ENCODE measurements at regions not wholly inside any gene's neighbourhood (a gene's known extent, or its start where the extent isn't known, plus 50 kb on each side); places are given as distances from the start of the nearest gene placed in this dataset.

DNA sequence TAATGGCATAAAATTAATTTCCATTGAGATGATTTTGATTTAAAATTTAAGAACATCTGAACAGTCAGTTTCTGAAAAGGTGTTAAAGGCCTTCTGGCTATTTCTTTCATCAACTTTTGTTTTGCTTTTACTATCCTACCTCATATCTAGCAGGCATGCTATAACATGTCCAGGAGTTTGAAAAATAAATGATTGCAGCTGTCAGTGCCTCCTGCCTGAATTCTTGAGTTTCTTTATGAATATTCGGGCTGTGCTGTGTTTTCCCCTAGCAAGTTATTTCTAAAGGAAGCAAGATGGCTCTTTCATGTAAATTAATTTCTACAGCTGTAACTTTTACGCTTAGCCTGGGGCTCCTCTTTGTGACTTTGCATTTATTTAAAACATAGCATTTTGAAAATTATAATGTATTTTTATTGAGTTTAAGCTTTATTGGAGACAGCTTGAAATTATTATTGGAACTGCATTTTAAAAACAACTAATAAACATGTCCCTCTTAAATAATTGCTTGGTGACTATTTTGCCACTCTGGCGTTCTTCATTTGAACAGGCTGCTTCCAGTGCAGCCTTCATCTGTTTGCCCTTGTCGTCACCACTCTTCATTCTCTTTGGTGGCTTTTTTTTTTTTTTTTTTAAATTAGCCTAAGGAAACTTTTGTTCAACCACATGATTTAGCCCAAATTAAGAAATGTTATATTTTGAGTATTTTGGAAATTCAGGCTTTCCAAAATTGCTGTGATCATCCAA is 1083.4 kb upstream of the LRRN3 start:
- DNase-seq (ENCODE audit: low read depth in 2 of 2) = no peak

DNA sequence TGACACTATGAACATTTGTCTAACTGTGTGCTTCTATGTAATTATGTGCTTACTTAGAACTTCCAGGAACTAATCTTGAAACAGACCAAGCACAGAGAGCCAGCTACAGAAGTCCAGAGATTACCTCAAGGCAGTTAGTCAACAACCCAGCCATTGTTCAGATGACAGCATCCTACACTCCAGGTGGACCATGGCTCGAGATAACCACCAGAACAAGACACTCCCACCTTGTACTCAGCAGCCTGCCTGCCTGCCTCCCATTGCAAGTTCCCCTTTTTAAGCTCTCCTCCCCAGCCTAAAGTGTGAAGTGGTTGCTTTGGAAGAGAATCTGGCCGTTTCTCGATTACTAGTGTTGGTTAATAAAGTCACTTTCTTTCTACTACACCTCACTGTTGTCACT is 1080.6 kb upstream of the LRRN3 start:
- no peak for DNase-seq (ENCODE audit: low read depth in 2 of 2)

DNA sequence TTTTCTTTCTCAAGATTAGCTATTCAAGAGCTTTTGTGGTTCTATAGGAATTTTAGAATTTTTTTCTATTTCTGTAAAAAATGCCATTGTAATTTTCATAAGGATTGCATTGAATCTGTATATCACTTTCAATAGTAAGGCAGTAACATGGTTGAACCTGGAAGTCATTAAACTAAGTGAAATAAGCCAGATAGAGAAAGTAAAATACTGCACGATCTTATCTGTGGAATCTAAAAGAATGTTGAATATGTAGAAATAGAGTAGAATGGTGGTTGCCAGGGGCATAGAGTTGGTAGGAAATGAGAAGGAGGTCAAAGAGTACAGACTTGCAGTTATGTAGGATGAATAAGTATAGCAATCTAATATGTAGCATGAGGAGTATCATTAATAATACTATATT is 1073.5 kb upstream of the LRRN3 start:
- no peak for DNase-seq (ENCODE audit: low read depth in 2 of 2)

DNA sequence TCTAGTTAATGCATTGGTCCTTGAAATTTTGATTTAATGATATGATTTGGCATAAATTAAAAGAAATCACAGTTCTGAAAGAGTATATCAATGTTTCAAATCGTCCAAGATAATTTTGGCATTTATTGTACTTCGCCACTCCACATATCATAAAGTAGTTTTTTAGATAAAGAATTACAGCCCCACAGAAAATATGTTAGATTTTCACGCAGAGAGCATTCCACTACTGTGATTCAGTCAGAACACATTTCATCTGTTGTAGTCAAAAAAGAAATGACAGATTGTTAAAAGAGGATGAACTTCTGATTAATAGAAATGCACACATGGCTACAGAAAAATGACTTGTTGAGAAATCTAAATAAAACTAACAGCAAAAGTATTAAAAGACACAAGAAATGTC is 1063.5 kb upstream of the LRRN3 start:
- no peak for DNase-seq (ENCODE audit: low read depth in 2 of 2)

DNA sequence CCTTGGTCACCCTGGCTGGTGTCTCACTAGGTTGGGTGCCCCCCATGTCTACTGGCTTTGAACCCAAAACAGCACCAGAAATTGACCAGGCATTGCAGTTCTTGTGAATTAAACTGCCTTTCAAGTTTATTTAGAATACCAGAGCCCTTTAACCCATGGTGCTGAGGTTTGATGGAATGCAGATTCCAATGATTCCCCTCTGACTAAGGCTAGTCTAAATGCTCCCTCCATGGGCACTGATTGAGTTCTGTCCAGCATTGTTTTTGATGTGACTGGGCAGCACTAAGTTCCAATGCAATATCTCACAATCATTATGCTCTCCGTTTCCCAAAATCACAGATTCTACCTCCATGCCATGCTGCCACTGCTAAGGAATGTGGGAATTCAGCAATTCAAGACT is 1047.4 kb upstream of the LRRN3 start:
- DNase-seq (ENCODE audit: low read depth in 2 of 2) = no peak

DNA sequence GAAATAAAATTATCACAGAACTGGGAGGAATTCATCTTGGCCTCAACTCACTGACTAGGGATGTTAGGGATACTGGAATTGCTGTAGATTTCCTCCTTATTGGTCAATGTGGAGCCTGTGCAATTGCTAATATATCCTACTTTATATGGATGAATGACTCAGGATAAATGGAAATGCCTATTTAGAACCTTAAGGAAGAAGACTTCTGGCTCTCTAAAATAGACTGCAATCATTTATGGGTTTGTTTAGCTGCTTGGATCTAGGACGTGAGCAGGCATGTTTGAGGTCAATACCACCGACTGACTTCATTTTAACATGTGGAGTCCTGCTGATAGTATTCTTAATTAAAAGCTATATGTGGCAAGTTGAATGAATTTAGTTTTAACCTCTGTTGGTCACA is 1040.1 kb upstream of the LRRN3 start:
- DNase-seq (ENCODE audit: low read depth in 2 of 2) = no peak

DNA sequence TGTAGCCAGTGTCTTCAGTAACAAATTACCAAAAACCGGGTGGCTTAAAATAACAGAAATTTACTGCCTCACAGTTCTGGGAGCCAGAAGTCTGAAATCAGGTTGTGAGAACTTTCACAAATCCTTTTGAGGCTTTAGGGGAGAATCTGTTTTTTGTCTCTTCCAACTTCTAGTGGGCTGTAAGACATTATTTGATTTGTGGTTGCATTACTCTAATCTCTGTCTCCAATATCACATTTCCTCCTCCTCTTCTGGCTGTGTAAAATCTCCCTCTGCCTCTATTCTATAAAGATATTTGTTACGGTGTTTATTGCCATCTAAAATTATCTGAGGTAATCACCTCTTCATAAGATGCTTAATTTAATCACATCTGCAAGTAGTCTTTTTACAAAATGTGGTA is 1039.6 kb upstream of the LRRN3 start:
- no peak for DNase-seq (ENCODE audit: low read depth in 2 of 2)

DNA sequence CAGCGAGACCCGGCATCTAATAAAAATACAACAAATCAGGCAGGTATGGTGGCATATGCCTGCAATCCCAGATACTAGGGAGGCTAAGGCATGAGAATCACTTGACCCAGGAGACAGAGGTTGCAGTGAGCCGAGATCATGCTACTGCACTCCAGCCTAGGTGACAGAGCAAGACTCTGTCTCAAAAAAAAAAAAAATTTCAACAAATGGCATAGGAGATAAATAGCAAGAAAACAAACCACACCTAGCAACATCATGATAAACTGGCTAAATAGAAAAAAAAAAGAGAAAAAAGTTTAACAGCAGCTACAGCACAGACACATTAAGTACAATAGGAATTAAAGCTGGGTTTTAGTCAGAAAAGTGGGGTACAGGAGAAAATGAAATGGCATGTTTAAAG is 1034.6 kb upstream of the LRRN3 start:
- DNase-seq (ENCODE audit: low read depth in 2 of 2) = no peak

DNA sequence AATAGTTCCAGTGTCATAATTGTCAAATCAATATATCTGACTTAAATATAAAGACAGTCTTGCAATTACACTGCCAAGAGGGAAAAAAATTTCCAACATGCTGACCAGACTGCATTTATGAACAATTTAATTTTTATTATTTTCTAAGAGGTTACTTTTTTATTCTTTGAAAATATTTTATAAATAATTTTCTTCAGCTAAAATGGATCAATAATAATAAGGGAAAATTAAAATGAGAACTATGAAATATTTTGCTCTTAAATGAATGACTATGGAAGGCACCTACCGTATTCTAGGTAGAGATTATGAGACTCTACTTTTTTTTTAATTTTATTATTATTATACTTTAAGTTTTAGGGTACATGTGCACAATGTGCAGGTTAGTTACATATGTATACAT is 1032.5 kb upstream of the LRRN3 start:
- DNase-seq (ENCODE audit: low read depth in 2 of 2) = no peak

DNA sequence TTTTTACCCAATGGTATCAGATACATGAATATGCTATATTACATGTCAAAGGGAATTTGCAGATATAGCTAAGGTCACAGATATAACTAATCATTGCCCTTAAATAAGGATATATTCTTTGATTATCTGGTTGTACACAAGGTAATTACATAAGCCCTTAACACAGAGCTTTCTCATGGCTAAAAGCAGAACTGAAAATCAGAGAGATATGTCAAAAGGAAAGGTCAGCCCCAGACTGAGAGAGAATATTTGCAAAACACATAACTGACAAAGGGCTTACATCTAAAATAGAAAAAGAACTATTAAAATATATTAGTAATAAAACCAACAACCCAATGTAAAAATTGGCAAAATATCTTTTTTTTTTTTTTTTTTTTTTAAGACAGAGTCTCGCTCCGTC is 1029.5 kb upstream of the LRRN3 start:
- DNase-seq (ENCODE audit: low read depth in 2 of 2) = no peak

DNA sequence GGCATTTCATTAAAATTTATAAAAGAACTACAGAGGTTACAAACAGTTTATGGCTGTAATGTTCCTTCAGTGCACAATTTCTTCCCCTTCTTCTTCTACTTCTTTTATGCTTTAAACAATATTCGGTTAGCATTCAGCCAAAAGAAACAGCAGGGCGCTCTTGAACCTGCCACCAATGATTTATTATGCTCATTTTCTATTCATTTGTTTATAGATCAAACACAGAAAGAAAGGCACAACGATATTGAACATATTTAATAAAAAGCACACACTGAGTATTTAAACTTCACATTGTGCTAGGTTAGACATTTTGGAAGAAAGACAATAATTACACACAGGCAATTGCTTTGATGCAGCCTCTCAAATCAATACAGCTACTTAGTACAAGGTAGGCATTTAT is 1025.8 kb upstream of the LRRN3 start:
- DNase-seq (ENCODE audit: low read depth in 2 of 2) = no peak

DNA sequence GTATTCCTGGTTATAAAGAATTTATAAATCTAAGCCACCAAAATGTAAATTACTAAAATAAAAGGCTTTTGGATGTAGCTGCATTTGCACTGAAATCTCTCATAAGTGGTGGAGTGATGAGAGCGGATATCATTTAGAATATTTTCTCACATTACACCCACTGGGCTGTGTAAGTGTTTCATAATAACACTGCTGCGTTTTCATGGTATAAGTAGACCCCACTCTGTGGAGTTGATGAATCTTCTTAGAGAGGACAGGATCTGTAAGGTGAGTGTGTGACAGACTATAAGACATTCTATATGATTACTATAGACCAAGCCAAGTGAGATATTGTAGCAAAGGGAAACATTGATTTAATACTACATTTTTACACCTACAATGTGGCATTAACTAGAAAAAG is 1024.1 kb upstream of the LRRN3 start:
- DNase-seq (ENCODE audit: low read depth in 2 of 2) = no peak

DNA sequence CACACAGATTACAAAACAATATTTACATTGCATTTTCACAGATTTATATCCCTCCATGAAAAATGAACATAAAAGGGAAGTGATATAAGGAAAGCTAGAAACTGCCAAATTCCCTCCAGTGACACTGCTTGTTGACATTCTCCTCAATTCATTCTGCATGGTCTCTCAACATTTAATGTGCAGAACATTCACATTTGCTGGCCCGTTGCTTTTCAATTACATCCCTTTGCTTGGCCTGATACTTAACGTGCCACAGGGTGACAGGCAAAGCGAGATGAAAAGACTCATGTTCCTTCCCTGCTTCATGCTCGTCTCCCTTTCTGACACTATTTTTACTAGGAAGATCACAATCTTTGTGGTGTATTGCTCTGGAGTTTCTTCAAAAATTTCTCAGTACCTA is 1019.7 kb upstream of the LRRN3 start:
- DNase-seq (ENCODE audit: low read depth in 2 of 2) = no peak

DNA sequence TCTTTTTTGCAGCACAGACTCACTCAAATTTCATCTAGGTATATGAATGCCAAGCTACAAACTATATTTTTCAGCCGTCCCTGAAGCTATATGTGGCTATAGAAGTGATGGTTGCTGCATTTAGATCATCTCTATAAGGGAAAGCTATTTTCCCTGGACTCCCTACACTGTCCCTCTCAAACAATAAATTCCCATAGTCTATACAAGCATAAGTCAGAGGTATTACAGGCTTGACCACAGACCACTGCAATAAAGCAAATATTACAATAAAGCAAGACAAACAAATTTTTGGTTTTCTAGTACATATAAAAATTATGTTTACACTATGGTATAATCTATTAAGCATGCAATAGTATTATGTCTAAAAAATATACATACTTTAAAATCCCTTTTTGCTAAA is 1015.5 kb upstream of the LRRN3 start:
- no peak for DNase-seq (ENCODE audit: low read depth in 2 of 2)

DNA sequence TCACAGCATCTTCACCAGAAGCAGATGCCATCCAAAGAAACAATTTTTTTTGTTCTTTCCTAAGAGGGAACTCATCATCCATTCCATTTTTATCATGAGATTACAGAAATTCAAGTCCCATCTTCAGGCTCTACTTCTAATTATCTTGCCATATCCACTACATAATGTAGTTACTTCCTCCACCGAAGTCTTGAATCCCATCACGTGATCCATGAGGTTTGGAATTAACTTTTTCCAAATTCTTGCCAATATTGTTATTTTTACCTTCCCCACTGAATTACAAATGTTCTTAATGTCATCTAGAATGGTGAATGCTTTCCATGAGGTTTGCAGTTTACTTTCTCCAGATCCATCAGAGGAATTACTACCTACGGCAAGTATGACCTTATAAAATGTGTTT is 1014.7 kb upstream of the LRRN3 start:
- DNase-seq (ENCODE audit: low read depth in 2 of 2) = no peak

DNA sequence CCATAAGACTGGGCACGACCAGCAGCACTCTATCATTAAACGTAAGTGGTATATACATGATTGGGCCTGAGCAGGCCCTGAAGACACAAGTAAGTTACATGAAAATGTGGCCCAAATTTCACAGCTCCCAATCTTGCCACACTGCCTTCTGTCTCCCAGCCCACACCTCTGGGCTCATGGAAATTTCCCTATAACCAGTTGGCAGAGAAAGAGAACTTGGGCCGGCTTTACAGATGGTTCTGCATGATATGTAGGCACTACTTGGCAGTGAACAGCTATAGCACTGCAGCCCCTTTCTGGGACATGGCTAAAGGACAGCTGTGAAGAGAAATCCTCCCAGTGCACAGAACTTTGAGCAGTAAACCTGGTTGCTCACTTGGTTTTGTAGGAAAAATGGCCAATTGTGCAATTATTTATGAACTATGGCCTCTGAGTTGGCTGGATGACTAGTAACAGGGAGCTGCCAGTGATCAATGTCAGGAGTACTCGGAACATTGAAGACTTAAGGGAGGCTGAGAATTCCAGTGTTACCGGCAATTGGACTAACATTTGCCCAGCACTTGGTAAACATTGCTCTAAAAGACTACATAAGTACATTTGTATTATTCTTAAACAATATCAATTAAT is 1006.6 kb upstream of the LRRN3 start:
- no peak for DNase-seq (ENCODE audit: low read depth in 2 of 2)

DNA sequence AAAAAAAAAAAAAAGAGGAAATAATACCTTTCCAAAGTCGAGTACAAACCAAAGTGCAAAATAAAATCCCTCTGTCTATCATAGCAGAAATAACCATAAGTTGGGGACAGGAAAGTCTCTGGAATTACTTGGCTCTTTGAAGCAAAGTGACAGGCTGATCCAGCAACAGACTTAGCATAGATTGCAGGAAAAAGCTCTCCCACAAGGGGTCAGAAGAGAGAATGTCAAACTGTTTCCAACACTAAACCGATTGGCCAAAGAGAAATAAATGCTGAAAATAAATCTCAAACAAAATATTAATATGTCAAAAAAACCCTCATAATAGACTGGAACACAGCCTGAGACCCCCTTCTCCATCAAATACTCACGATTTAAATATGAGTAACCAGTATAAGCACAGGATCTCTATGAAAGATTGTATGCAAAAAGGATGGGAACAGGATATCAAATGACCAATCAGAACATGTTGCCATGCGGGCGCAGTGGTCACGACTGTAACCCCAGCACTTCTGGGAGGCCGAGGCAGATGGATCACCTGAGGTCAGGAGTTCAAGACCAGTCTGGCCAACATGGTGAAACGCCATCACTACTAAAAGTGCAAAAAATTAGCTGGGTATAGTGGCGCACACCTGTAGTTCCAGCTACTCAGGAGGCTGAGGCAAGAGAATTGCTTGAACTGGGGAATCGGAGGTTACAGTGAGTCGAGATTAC is 1000.7 kb upstream of the LRRN3 start:
- no peak for DNase-seq (ENCODE audit: low read depth in 2 of 2)

DNA sequence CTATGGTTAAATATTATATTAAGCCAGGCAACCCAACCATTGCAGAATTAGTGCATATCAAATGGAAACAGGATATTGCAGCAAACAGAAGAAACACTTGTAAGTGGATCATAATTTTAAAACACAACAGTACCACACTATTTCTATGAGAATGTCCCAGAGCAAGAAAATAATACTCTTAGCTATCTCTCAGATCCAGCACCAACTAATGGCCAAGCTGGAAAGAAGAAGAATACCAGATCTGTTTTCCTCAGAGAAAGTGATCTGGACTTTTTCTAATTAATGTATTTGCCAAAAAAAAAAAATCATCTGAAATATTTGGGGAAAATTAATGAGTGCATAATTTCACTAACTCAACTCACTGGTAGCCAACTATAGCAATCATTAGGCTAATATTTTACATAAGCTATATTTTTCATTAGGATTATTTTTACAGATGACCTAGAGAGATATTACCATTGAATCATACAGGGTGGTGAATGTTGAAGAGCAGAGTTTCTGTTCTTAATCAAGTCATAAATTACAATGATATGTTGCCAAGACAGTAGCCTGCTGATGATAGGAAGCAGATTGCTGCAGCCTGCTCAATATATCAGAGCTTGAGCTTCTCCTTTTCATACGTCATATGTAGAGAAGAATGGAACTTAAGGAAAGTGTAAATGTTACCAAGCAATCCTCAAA is 995.4 kb upstream of the LRRN3 start:
- DNase-seq (ENCODE audit: low read depth in 2 of 2) = no peak

DNA sequence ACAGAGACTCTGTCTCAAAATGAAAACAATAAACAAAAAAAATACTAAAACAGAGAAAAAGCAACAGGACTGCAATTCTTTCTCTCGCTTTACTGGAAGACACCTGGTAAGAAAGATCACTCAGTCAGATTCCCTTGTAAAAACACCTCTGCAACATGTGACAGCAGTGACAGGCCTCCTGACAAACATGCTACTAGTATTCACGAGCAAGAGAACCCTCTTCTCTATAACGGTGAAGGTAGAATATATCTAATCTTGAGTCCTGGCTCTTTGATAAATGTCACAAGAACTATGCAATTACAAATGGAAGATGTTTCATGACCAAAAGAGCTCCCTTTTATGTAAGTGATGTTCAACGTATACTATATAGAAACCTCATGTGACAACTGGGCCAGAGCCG is 986.7 kb upstream of the LRRN3 start:
- no peak for DNase-seq (ENCODE audit: low read depth in 2 of 2)

DNA sequence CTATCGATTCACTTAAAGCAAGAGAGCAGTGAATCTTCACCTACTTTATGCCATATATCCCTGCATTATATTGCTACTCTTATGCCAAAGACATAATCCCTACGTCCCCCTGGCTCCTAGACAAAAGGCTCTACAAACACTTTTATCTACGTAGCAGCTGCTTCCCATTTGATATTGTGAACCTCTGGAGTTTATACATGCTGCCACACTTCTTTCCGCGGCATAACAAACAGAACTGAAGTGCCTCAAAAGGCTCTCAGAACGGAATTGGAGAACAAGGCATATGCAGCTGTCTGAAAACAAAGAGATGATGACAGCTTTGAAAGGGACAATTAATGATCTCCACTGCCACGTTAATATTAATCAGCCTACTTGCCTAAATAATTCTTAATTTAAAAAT is 985.6 kb upstream of the LRRN3 start:
- DNase-seq (ENCODE audit: low read depth in 2 of 2) = no peak

DNA sequence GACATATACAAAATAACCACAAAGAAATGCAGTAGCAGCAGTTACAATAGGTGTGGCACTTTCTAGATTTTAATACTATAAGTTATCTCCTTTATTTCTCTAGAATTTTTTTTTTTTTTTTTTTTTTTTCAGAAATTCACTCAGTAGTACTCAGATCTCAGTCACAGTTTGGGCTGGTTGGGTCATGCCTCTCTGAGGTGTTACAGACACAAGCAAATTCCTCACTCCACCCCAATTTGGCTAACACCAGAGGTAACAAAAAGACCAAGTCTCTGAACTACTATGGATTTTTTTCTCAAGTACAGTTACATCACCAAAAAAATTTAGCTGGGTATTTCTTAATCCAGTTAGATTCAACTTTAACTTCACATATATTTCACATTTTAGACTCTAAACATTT is 985.1 kb upstream of the LRRN3 start:
- DNase-seq (ENCODE audit: low read depth in 2 of 2) = no peak

DNA sequence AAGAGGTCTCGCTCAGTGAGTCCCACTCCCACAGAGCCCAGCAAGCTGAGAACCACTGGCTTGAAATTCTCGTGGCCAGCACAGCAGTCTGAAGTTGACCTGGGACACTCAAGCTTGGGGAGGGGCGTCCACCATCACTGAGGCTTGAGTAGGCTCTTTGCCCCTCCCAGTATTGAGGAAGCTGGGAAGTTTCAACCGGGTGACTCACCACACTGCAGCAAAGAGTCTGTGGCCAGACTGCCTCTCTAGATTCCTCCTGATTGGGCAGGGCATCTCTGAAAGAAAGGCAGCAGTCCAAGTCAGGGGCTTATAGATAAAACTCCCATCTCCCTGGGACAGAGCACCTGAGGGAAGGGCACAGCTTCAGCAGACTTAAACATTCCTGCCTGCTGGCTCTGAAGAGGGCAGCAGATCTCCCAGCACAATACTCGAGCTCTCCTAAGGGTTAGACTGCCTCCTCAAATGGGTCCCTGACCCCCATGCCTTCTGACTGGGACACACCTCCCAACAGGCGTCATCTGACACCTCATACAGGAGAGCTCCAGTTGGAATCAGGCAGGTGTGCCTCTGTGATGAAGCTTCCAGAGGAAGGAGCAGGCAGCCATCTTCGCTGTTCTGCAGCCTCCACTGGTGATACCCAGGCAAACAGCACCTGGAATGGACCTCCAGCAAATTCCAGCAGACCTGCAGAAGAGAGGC is 970.9 kb upstream of the LRRN3 start:
- no peak for DNase-seq (ENCODE audit: low read depth in 2 of 2)
